ENCODE measurements at regions not wholly inside any gene's neighbourhood (a gene's known extent, or its start where the extent isn't known, plus 50 kb on each side); places are given as distances from the start of the nearest gene placed in this dataset.

GRCh38 chr11:109512680-109513079 is 90.7 kb downstream of the C11orf87 start:
- CTCF ChIA-PET = no interaction called here
- POLR2A ChIA-PET = no interaction called here

More at GRCh38 chr11:109512680-109513079, 90.7 kb downstream of the C11orf87 start:
- no peaks in the 10 kb centered on the region for H3K36me3 ChIP-seq (replicated peaks in 1 of 2; ENCODE audit: control insufficient read depth in 1 of 2, insufficient read depth in 2 of 2, low read length in 1 of 2)
- no peaks in the 10 kb centered on the region for H3K9me2 ChIP-seq
- no peak for DNase-seq
- H3K4me2 ChIP-seq = no peak overlapping the region
- no peak overlapping the region for H3K27ac ChIP-seq (ENCODE audit: low read depth in 2 of 2, low read length in 1 of 2)
- H3K4me1 ChIP-seq (ENCODE audit: control insufficient read depth in 1 of 2, insufficient read depth in 2 of 2, low read depth in 1 of 2, low read length in 1 of 2) = peaks cover 0 to 6% of the 10 kb centered on the region in 2 experiments; a peak in 1 of 4 replicates
- H3K9me3 ChIP-seq = no peaks in the 10 kb centered on the region
- H3K27me3 ChIP-seq (ENCODE audit: insufficient read depth) = no peaks in the 10 kb centered on the region
- H3K79me2 ChIP-seq (ENCODE audit: insufficient read depth) = no peaks in the 10 kb centered on the region
- H3F3A ChIP-seq (replicated peaks; ENCODE audit: insufficient read depth) = no peaks in the 10 kb centered on the region
- H4K20me1 ChIP-seq (ENCODE audit: insufficient read depth) = no peaks in the 10 kb centered on the region
- H3K9ac ChIP-seq = no peak overlapping the region
- 18% methylated on average over 2 of the region's 2 CpGs for WGBS (ENCODE audit: low lambda C conversion rate)
- no peak overlapping the region for H3K4me3 ChIP-seq (ENCODE audit: low read depth in 2 of 2, low read length in 1 of 2)
- H2AFZ ChIP-seq (ENCODE audit: low read depth) = no peak overlapping the region
- TF ChIP-seq EZH2phosphoT487 (IDR thresholded peaks at IDR 0.05; ENCODE audit: borderline replicate concordance, low read depth) (no peak), ZBTB33 (IDR thresholded peaks at IDR 0.05; ENCODE audit: borderline replicate concordance, low read depth) (no peak), ELF1 (IDR thresholded peaks at IDR 0.05) (no peak), RCOR1 (IDR thresholded peaks at IDR 0.05; ENCODE audit: low read length) (no peak), SIN3A (IDR thresholded peaks at IDR 0.05; ENCODE audit: borderline replicate concordance, low read depth, low read length) (no peak), RAD21 (IDR thresholded peaks at IDR 0.05; ENCODE audit: low read length) (no peak), CTCF (IDR thresholded peaks at IDR 0.05) (no peak), YY1 (IDR thresholded peaks at IDR 0.05; ENCODE audit: low read depth) (no peak), TEAD4 (IDR thresholded peaks at IDR 0.05; ENCODE audit: borderline replicate concordance, insufficient read depth) (no peak), FOXM1 (IDR thresholded peaks at IDR 0.05; ENCODE audit: low read depth) (no peak), POLR2AphosphoS5 (IDR thresholded peaks at IDR 0.05; ENCODE audit: low read depth, low read length) (no peak), SMC3 (IDR thresholded peaks at IDR 0.05; ENCODE audit: low read depth, low read length) (no peak), NRF1 (IDR thresholded peaks at IDR 0.05; ENCODE audit: low read depth, low read length) (no peak)
- TF ChIP-seq, protein P1, sequence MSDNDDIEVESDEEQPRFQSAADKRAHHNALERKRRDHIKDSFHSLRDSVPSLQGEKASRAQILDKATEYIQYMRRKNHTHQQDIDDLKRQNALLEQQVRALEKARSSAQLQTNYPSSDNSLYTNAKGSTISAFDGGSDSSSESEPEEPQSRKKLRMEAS (IDR thresholded peaks at IDR 0.05; ENCODE audit: low read depth) = no peak
- TF ChIP-seq, protein P2, sequence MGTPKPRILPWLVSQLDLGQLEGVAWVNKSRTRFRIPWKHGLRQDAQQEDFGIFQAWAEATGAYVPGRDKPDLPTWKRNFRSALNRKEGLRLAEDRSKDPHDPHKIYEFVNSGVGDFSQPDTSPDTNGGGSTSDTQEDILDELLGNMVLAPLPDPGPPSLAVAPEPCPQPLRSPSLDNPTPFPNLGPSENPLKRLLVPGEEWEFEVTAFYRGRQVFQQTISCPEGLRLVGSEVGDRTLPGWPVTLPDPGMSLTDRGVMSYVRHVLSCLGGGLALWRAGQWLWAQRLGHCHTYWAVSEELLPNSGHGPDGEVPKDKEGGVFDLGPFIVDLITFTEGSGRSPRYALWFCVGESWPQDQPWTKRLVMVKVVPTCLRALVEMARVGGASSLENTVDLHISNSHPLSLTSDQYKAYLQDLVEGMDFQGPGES (IDR thresholded peaks at IDR 0.05; ENCODE audit: low read depth, low read length) = no peak

All from SK-N-SH (cell line).